Gastrocnemius medialis (tissue), 4 donors: ENCODE measurements at regions not wholly inside any gene's neighbourhood (a gene's known extent, or its start where the extent isn't known, plus 50 kb on each side); places are given as distances from the start of the nearest gene placed in this dataset.

Experiments
- ATAC-seq, 2 donors: fragments of 150-250 bp; one replicate each; pipeline ENCODE4 v1.9.1; 2016
- DNase-seq, 2 donors: peaks; one replicate each; pipeline ENCODE4 v3.0.0-alpha.2; 2019
- H3K27ac ChIP-seq, 4 donors: fragments of 200-600 bp; sonication (generic); 1 replicate in 1 of 4; 2 replicates in 3 of 4; pipeline ENCODE4 v1.5.1; 2016 to 2018; ENCODE audit warnings: mild to moderate bottlenecking in 2 of 4, moderate library complexity in 1 of 4
- H3K27me3 ChIP-seq, 3 donors: fragments of 200-600 bp; sonication (generic) in 2 of 3; 1 replicate in 1 of 3; 2 replicates in 2 of 3; pipeline versions ENCODE4 v1.5.1 to v1.6.0; 2016 to 2019; ENCODE audit warnings: mild to moderate bottlenecking in 1 of 3, moderate library complexity in 1 of 3
- H3K36me3 ChIP-seq, 2 donors: fragments of 200-600 bp; sonication (generic) in 1 of 2; one replicate each; pipeline ENCODE4 v1.5.1; 2017 to 2018
- H3K4me1 ChIP-seq, 2 donors: fragments of 200-600 bp; sonication (generic) in 1 of 2; one replicate each; pipeline ENCODE4 v1.5.1; 2016 to 2017; ENCODE audit warnings: mild to moderate bottlenecking in 2 of 2
- H3K4me3 ChIP-seq, 4 donors: fragments of 200-600 bp; sonication (generic) in 3 of 4; 1 replicate in 1 of 4; 2 replicates in 3 of 4; pipeline ENCODE4 v1.5.1; 2016 to 2019; ENCODE audit warnings: mild to moderate bottlenecking in 2 of 4
- H3K9me3 ChIP-seq, 3 donors: fragments of 200-600 bp; sonication (generic) in 2 of 3; 1 replicate in 1 of 3; 2 replicates in 2 of 3; pipeline ENCODE4 v1.5.1; 2016 to 2019
- POLR2A ChIP-seq, 2 donors: fragments of 450-650 bp; IDR thresholded peaks; one replicate each; pipeline ENCODE4 v1.6.1; 2017; ENCODE audit warnings: antibody characterized with exemption in 2 of 2, mild to moderate bottlenecking in 2 of 2, moderate library complexity in 2 of 2
- in situ Hi-C, 4 donors: fragments of 200-750 bp; cut with MboI; loops; one replicate each; pipeline versions ENCODE4 v1.15.0 to v1.8.0; 2017; ENCODE audit warnings: low sequenced_read_pairs in 4 of 4
- intact Hi-C: fragments of 100-400 bp; cut with DNase I; formaldehyde crosslinking; loops from one replicate; pipeline ENCODE4 v1.15.1; 2023; ENCODE audit warnings: low total_unique reads
- TF ChIP-seq, protein P1 (sequence below), 5 experiments: fragments of 450-650 bp in 3 of 5; fragments of 200-600 bp in 2 of 5; sonication (generic) in 2 of 5; IDR thresholded peaks in 4 of 5; conservative IDR thresholded peaks in 1 of 5; 1 replicate in 4 of 5; 2 replicates in 1 of 5; pipeline ENCODE4 v1.5.1; 2016 to 2019; ENCODE audit warnings: antibody characterized with exemption in 5 of 5, mild to moderate bottlenecking in 3 of 5, moderate library complexity in 3 of 5

DNA sequence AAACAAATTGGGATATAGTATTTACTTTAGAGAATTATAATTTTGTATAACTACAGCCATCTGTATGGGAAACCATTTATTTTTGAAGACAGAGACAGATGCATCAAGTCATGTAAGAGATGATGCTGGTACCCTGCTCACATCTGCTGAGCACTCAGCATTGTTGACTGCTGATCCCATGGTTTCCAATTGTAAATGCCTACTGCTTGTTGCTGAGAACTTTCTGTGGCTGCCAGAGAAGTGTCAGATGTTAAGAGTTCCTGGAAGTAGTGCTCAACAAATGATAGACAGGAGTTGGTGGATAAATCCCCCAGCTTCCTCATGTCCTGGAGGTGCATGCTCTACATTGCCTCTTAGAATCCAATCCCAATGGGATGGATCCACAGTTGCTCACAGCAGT, 167.1 kb downstream of the OXSM start:
- in situ Hi-C loops = no loop called here
- no peak for DNase-seq
- intact Hi-C loops = no loop called here
- Histone ChIP-seq H3K4me1 (no peaks in the 10 kb centered on the region), H3K27ac (no peak overlapping the region), H3K9me3 (no peaks in the 10 kb centered on the region), H3K27me3 (no peaks in the 10 kb centered on the region), H3K36me3 (no peaks in the 10 kb centered on the region), H3K4me3 (no peak overlapping the region)
- TF ChIP-seq POLR2A (IDR thresholded peaks at IDR 0.05) = no peak
- TF ChIP-seq, protein P1, sequence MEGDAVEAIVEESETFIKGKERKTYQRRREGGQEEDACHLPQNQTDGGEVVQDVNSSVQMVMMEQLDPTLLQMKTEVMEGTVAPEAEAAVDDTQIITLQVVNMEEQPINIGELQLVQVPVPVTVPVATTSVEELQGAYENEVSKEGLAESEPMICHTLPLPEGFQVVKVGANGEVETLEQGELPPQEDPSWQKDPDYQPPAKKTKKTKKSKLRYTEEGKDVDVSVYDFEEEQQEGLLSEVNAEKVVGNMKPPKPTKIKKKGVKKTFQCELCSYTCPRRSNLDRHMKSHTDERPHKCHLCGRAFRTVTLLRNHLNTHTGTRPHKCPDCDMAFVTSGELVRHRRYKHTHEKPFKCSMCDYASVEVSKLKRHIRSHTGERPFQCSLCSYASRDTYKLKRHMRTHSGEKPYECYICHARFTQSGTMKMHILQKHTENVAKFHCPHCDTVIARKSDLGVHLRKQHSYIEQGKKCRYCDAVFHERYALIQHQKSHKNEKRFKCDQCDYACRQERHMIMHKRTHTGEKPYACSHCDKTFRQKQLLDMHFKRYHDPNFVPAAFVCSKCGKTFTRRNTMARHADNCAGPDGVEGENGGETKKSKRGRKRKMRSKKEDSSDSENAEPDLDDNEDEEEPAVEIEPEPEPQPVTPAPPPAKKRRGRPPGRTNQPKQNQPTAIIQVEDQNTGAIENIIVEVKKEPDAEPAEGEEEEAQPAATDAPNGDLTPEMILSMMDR (IDR thresholded peaks at IDR 0.05 in 4 of 5, conservative IDR thresholded peaks at IDR 0.05 in 1 of 5) = no peak
- ATAC-seq = no peak

DNA sequence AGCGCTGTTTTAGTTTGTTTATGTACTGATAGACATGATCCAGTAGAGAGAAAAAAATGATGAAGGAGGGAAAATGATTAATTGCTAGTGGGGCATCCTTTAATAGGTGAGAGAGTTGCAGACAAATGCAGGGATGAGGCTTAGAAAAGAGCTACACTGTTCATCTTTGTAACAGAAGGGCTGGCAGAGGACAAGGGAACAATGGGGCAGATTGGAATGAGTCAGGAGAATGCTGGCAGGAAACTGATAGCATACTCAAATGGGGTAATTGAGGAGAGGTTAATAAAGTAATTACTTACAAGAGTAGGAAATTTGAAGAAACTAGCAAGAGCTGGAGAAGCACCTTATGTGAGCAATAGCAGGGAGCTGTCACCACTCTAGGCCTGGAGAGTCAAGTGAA, 170.9 kb downstream of the OXSM start:
- Histone ChIP-seq H3K4me1 (no peaks in the 10 kb centered on the region), H3K4me3 (no peak overlapping the region), H3K36me3 (no peaks in the 10 kb centered on the region), H3K27me3 (no peaks in the 10 kb centered on the region), H3K9me3 (no peaks in the 10 kb centered on the region), H3K27ac (no peak overlapping the region)
- DNase-seq (no peak), ATAC-seq (no peak)
- intact Hi-C loops (no loop called here), in situ Hi-C loops (no loop called here)
- TF ChIP-seq, protein P1 (IDR thresholded peaks at IDR 0.05 in 4 of 5, conservative IDR thresholded peaks at IDR 0.05 in 1 of 5) = no peak
- TF ChIP-seq POLR2A (IDR thresholded peaks at IDR 0.05) = no peak

DNA sequence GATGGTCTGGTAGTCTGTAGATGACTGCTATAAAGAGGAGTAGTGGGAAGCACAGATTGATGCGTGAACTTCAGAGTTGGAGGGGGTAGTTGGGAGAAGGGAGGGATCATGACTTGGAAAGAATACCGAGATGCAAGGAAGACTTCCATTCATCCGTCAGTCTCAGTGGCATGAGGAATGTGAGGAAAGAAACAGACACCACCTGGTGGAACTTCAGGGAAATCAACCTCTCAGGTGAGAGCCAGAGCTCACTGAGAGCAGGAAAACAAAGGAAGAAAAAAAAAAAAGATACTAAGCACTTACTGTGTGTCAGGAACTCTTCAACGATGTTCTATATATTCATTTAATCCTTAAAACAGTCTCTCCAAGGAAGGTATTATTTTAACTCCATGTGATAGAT, 172.4 kb downstream of the OXSM start:
- TF ChIP-seq, protein P1 (IDR thresholded peaks at IDR 0.05 in 4 of 5, conservative IDR thresholded peaks at IDR 0.05 in 1 of 5) = no peak
- no peak for TF ChIP-seq POLR2A (IDR thresholded peaks at IDR 0.05)
- no peak for DNase-seq

DNA sequence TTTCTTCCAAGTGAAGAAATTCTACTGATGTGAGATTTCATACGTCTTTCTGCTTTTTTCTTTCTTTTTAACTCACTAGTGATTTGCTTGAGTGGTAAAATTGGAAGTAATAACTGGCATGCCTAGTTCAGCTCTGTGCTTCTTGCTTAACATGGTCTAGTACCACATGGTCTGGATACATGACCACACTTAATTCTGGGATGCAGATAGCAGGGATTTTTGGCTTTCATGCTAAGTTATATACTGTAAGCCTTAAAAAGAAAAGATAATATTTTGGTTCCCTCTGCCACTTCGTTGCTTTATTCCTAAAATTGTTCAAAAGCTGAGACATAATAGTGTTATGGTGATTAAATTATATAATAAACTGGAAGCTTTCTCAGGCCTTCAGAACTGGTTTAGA, 174.3 kb downstream of the OXSM start:
- no peak for ATAC-seq
- Histone ChIP-seq H3K36me3 (no peaks in the 10 kb centered on the region), H3K27ac (no peak overlapping the region), H3K9me3 (no peaks in the 10 kb centered on the region), H3K4me3 (no peak overlapping the region), H3K4me1 (no peaks in the 10 kb centered on the region), H3K27me3 (no peaks in the 10 kb centered on the region)
- intact Hi-C loops = no loop called here
- TF ChIP-seq POLR2A (IDR thresholded peaks at IDR 0.05) = no peak
- TF ChIP-seq, protein P1 (IDR thresholded peaks at IDR 0.05 in 4 of 5, conservative IDR thresholded peaks at IDR 0.05 in 1 of 5) = no peak
- in situ Hi-C loops = no loop called here
- no peak for DNase-seq

More for the DNA sequence above, 172.4 kb downstream of the OXSM start:
- H3K4me1 ChIP-seq = no peaks in the 10 kb centered on the region
- no peaks in the 10 kb centered on the region for H3K27me3 ChIP-seq
- ATAC-seq = no peak
- no peak overlapping the region for H3K27ac ChIP-seq
- intact Hi-C loops (no loop called here), in situ Hi-C loops (no loop called here)
- H3K9me3 ChIP-seq = no peaks in the 10 kb centered on the region
- no peak overlapping the region for H3K4me3 ChIP-seq
- H3K36me3 ChIP-seq = no peaks in the 10 kb centered on the region

DNA sequence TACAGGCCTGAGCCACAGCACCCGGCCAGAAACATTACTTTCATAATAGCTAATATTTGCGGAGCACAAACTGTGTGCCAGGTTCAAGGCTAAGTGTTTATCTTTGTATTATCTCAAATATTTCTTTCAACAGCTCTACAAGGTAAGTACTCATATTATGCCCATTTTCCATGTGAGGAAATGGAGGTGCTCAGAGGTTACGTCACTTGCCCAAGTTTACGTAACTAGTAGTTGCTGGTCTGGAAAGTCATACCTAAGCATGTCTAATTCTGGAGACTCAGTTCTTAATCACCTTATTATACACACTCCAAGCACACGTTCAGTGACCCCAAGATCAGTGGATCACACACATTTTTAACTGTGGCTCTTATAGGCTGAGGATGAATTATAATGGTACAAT, 177.5 kb downstream of the OXSM start:
- Histone ChIP-seq H3K9me3 (no peaks in the 10 kb centered on the region), H3K27me3 (no peaks in the 10 kb centered on the region), H3K27ac (no peak overlapping the region), H3K4me1 (no peaks in the 10 kb centered on the region), H3K4me3 (no peak overlapping the region), H3K36me3 (no peaks in the 10 kb centered on the region)
- in situ Hi-C loops (no loop called here), intact Hi-C loops (no loop called here)
- ATAC-seq (no peak), DNase-seq (no peak)
- TF ChIP-seq POLR2A (IDR thresholded peaks at IDR 0.05) = no peak
- TF ChIP-seq, protein P1 (IDR thresholded peaks at IDR 0.05 in 4 of 5, conservative IDR thresholded peaks at IDR 0.05 in 1 of 5) = no peak
